Neutrophil (primary cell): ENCODE measurements at regions not wholly inside any gene's neighbourhood (a gene's known extent, or its start where the extent isn't known, plus 50 kb on each side); places are given as distances from the start of the nearest gene placed in this dataset.

Experiments
- H3K27ac ChIP-seq: fragments of 200-600 bp; sonication (generic); 2 replicates; pipeline ENCODE4 v1.5.1; 2016; ENCODE audit warnings: mild to moderate bottlenecking, moderate library complexity
- H3K27me3 ChIP-seq: fragments of 200-600 bp; sonication (generic); 2 replicates; pipeline ENCODE4 v1.6.0; 2016; ENCODE audit warnings: mild to moderate bottlenecking
- H3K36me3 ChIP-seq: fragments of 200-600 bp; sonication (generic); 2 replicates; pipeline ENCODE4 v1.5.1; 2017
- H3K4me1 ChIP-seq, 2 experiments: fragments of 200-600 bp in 1 of 2; sonication (generic) in 1 of 2; 1 replicate in 1 of 2; 2 replicates in 1 of 2; pipeline versions ENCODE4 v1.5.1 to v1.6.1; 2013 to 2016; ENCODE audit warnings: low read depth in 1 of 2, low read length in 1 of 2, mild to moderate bottlenecking in 1 of 2, moderate library complexity in 1 of 2; ENCODE audit not compliant: control insufficient read depth in 1 of 2, insufficient read depth in 1 of 2
- H3K4me3 ChIP-seq, 2 experiments: fragments of 200-600 bp in 1 of 2; sonication (generic) in 1 of 2; 1 replicate in 1 of 2; 2 replicates in 1 of 2; pipeline ENCODE4 v1.5.1; 2013 to 2016; ENCODE audit warnings: low read depth in 1 of 2, low read length in 1 of 2, mild to moderate bottlenecking in 1 of 2, moderate library complexity in 1 of 2
- H3K9me3 ChIP-seq: fragments of 200-600 bp; sonication (generic); 2 replicates; pipeline ENCODE4 v1.5.1; 2016
- CTCF ChIP-seq: fragments of 200-600 bp; sonication (generic); IDR thresholded peaks from 2 replicates; pipeline ENCODE4 v1.5.1; 2016; ENCODE audit warnings: antibody characterized with exemption

- Histone ChIP-seq H3K9me3 (no peaks in the 10 kb centered on the region), H3K27me3 (no peaks in the 10 kb centered on the region), H3K4me3 (no peak overlapping the region), H3K36me3 (no peaks in the 10 kb centered on the region), H3K27ac (no peak overlapping the region), H3K4me1 (peaks cover 0 to 27% of the 10 kb centered on the region in 2 experiments)
- TF ChIP-seq CTCF, result no peak
Observed at GRCh38 chr3:102059145-102059943, 210.0 kb downstream of the NFKBIZ start.

- TF ChIP-seq CTCF, result no peak
- Histone ChIP-seq H3K36me3 (no peaks in the 10 kb centered on the region), H3K27me3 (no peaks in the 10 kb centered on the region), H3K9me3 (no peaks in the 10 kb centered on the region), H3K4me1 (peaks cover 0 to 13% of the 10 kb centered on the region in 2 experiments), H3K4me3 (no peak overlapping the region), H3K27ac (no peak overlapping the region)
Observed at GRCh38 chr3:102060814-102061213, 211.5 kb downstream of the NFKBIZ start.

GRCh38 chr3:102063572-102063971 lies 214.3 kb downstream of the NFKBIZ start:
- Histone ChIP-seq H3K27me3 (no peaks in the 10 kb centered on the region), H3K36me3 (no peaks in the 10 kb centered on the region), H3K4me3 (no peak overlapping the region), H3K27ac (no peak overlapping the region), H3K4me1 (no peaks in the 10 kb centered on the region), H3K9me3 (no peaks in the 10 kb centered on the region)
- no peak for TF ChIP-seq CTCF

- Histone ChIP-seq H3K9me3 (no peaks in the 10 kb centered on the region), H3K36me3 (no peaks in the 10 kb centered on the region), H3K27me3 (no peaks in the 10 kb centered on the region), H3K27ac (no peak overlapping the region), H3K4me3 (no peak overlapping the region), H3K4me1 (no peaks in the 10 kb centered on the region)
- TF ChIP-seq CTCF, result no peak
Observed at GRCh38 chr3:102066470-102066869, 217.2 kb downstream of the NFKBIZ start.

- no peak overlapping the region for H3K4me3 ChIP-seq
- H3K9me3 ChIP-seq, result no peaks in the 10 kb centered on the region
- no peaks in the 10 kb centered on the region for H3K36me3 ChIP-seq
- no peaks in the 10 kb centered on the region for H3K4me1 ChIP-seq
- H3K27ac ChIP-seq, result no peak overlapping the region
- no peak for TF ChIP-seq CTCF
- no peaks in the 10 kb centered on the region for H3K27me3 ChIP-seq
Observed at GRCh38 chr3:102068327-102068726, 219.0 kb downstream of the NFKBIZ start.
